ENCODE measurements at regions not wholly inside any gene's neighbourhood (a gene's known extent, or its start where the extent isn't known, plus 50 kb on each side); places are given as distances from the start of the nearest gene placed in this dataset.

GRCh38 chr19:31733591-31733990 lies 384.4 kb upstream of the TSHZ3 start:
- no peak overlapping the region for H3K9ac ChIP-seq (ENCODE audit: low read length)
- Mint-ChIP-seq H3K27ac (ENCODE audit: unreplicated experiment) (no peak overlapping the region), H3K9me3 (ENCODE audit: unreplicated experiment) (peaks cover 2% of the 10 kb centered on the region), H3K36me3 (ENCODE audit: low read depth, unreplicated experiment) (no peaks in the 10 kb centered on the region), H3K4me1 (ENCODE audit: low read depth, unreplicated experiment) (no peaks in the 10 kb centered on the region), H3K27me3 (ENCODE audit: low read depth, unreplicated experiment) (peaks cover 34% of the 10 kb centered on the region), H3K4me3 (ENCODE audit: unreplicated experiment) (no peak overlapping the region)
- no peaks in the 10 kb centered on the region for H4K20me1 ChIP-seq (ENCODE audit: insufficient read depth, low read length)
- FAIRE-seq: no peak
- no peak for DNase-seq (ENCODE audit: low read depth)
- no peak for TF ChIP-seq CTCF (IDR thresholded peaks at IDR 0.05; ENCODE audit: insufficient read depth, low read depth, low read length)
- TF ChIP-seq EZH2 (IDR thresholded peaks at IDR 0.05; ENCODE audit: insufficient read depth, low read length): no peak
- H3K36me3 ChIP-seq (ENCODE audit: insufficient read depth, low read length): no peaks in the 10 kb centered on the region
- H3K4me1 ChIP-seq (ENCODE audit: insufficient read depth, low read length): no peaks in the 10 kb centered on the region
- H3K4me2 ChIP-seq (ENCODE audit: low read length): no peak overlapping the region
- no peaks in the 10 kb centered on the region for H3K27me3 ChIP-seq (ENCODE audit: insufficient read depth, low read length)
- H3K9me3 ChIP-seq (ENCODE audit: insufficient read depth, low read depth, low read length): no peaks in the 10 kb centered on the region
- H3K27ac ChIP-seq (ENCODE audit: low read depth, low read length): no peak overlapping the region
- no peak overlapping the region for H3K4me3 ChIP-seq (ENCODE audit: insufficient read depth, low read depth, low read length)
- H2AFZ ChIP-seq (ENCODE audit: low read depth, low read length): no peak overlapping the region
- H3K79me2 ChIP-seq (ENCODE audit: insufficient read depth, low read length): no peaks in the 10 kb centered on the region

GRCh38 chr19:31742249-31742648 lies 393.0 kb upstream of the TSHZ3 start:
- FAIRE-seq: no peak
- no peak overlapping the region for H3K4me3 Mint-ChIP-seq (ENCODE audit: unreplicated experiment)
- TF ChIP-seq EZH2 (IDR thresholded peaks at IDR 0.05; ENCODE audit: insufficient read depth, low read length): no peak
- no peak for TF ChIP-seq CTCF (IDR thresholded peaks at IDR 0.05; ENCODE audit: insufficient read depth, low read depth, low read length)

GRCh38 chr19:31745731-31746130 lies 396.5 kb upstream of the TSHZ3 start:
- no peaks in the 10 kb centered on the region for H4K20me1 ChIP-seq (ENCODE audit: insufficient read depth, low read length)
- H3K4me3 ChIP-seq (ENCODE audit: insufficient read depth, low read depth, low read length): no peak overlapping the region
- no peaks in the 10 kb centered on the region for H3K36me3 ChIP-seq (ENCODE audit: insufficient read depth, low read length)
- H3K36me3 Mint-ChIP-seq (ENCODE audit: low read depth, unreplicated experiment): no peaks in the 10 kb centered on the region
- no peaks in the 10 kb centered on the region for H3K4me1 Mint-ChIP-seq (ENCODE audit: low read depth, unreplicated experiment)
- H3K27me3 ChIP-seq (ENCODE audit: insufficient read depth, low read length): no peaks in the 10 kb centered on the region
- no peaks in the 10 kb centered on the region for H3K9me3 Mint-ChIP-seq (ENCODE audit: unreplicated experiment)
- H3K27me3 Mint-ChIP-seq (ENCODE audit: low read depth, unreplicated experiment): peaks cover 4% of the 10 kb centered on the region
- no peak overlapping the region for H3K9ac ChIP-seq (ENCODE audit: low read length)
- TF ChIP-seq EZH2 (IDR thresholded peaks at IDR 0.05; ENCODE audit: insufficient read depth, low read length) (no peak), CTCF (IDR thresholded peaks at IDR 0.05; ENCODE audit: insufficient read depth, low read depth, low read length) (no peak)
- no peak overlapping the region for H3K4me3 Mint-ChIP-seq (ENCODE audit: unreplicated experiment)
- no peak overlapping the region for H2AFZ ChIP-seq (ENCODE audit: low read depth, low read length)
- no peak overlapping the region for H3K27ac Mint-ChIP-seq (ENCODE audit: unreplicated experiment)
- no peak for FAIRE-seq
- no peaks in the 10 kb centered on the region for H3K4me1 ChIP-seq (ENCODE audit: insufficient read depth, low read length)
- H3K79me2 ChIP-seq (ENCODE audit: insufficient read depth, low read length): no peaks in the 10 kb centered on the region
- no peak overlapping the region for H3K27ac ChIP-seq (ENCODE audit: low read depth, low read length)
- DNase-seq (ENCODE audit: low read depth): no peak
- no peak overlapping the region for H3K4me2 ChIP-seq (ENCODE audit: low read length)
- peaks cover 6% of the 10 kb centered on the region for H3K9me3 ChIP-seq (ENCODE audit: insufficient read depth, low read depth, low read length)

More at GRCh38 chr19:31742249-31742648, 393.0 kb upstream of the TSHZ3 start:
- no peaks in the 10 kb centered on the region for H3K36me3 ChIP-seq (ENCODE audit: insufficient read depth, low read length)
- H4K20me1 ChIP-seq (ENCODE audit: insufficient read depth, low read length): no peaks in the 10 kb centered on the region
- no peak overlapping the region for H3K4me2 ChIP-seq (ENCODE audit: low read length)
- no peaks in the 10 kb centered on the region for H3K79me2 ChIP-seq (ENCODE audit: insufficient read depth, low read length)
- peaks cover 2% of the 10 kb centered on the region for H3K9me3 Mint-ChIP-seq (ENCODE audit: unreplicated experiment)
- no peak overlapping the region for H3K27ac ChIP-seq (ENCODE audit: low read depth, low read length)
- no peaks in the 10 kb centered on the region for H3K27me3 ChIP-seq (ENCODE audit: insufficient read depth, low read length)
- no peaks in the 10 kb centered on the region for H3K4me1 Mint-ChIP-seq (ENCODE audit: low read depth, unreplicated experiment)
- DNase-seq (ENCODE audit: low read depth): no peak
- no peaks in the 10 kb centered on the region for H3K36me3 Mint-ChIP-seq (ENCODE audit: low read depth, unreplicated experiment)
- no peak overlapping the region for H3K27ac Mint-ChIP-seq (ENCODE audit: unreplicated experiment)
- peaks cover 7% of the 10 kb centered on the region for H3K9me3 ChIP-seq (ENCODE audit: insufficient read depth, low read depth, low read length)
- H3K4me1 ChIP-seq (ENCODE audit: insufficient read depth, low read length): no peaks in the 10 kb centered on the region
- H3K4me3 ChIP-seq (ENCODE audit: insufficient read depth, low read depth, low read length): no peak overlapping the region
- H3K9ac ChIP-seq (ENCODE audit: low read length): no peak overlapping the region
- peaks cover 4% of the 10 kb centered on the region for H3K27me3 Mint-ChIP-seq (ENCODE audit: low read depth, unreplicated experiment)
- no peak overlapping the region for H2AFZ ChIP-seq (ENCODE audit: low read depth, low read length)

Data from astrocyte (in vitro differentiated cells and primary cell).